ENCODE measurements at regions not wholly inside any gene's neighbourhood (a gene's known extent, or its start where the extent isn't known, plus 50 kb on each side); places are given as distances from the start of the nearest gene placed in this dataset.

DNA sequence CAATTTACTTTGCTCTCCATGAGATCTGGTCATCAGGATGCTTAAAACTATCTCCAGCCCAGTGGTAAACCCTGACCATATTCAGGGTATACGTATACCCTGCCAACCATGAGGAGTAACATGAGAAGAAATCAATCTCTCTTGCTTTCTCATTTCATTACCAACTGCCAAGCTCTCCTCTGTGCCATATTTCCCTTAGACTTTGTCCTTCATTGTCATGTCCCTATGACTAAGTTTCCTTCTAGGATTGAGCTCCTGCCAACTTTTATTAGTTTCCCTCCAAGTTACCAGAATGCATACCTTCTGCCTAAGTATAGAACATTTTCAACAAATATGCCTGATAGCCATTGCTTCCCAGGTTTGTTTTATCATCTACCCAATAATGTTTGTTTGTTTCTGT lies 1113.9 kb upstream of the B3GALT2 start:
- TF ChIP-seq, protein P1, sequence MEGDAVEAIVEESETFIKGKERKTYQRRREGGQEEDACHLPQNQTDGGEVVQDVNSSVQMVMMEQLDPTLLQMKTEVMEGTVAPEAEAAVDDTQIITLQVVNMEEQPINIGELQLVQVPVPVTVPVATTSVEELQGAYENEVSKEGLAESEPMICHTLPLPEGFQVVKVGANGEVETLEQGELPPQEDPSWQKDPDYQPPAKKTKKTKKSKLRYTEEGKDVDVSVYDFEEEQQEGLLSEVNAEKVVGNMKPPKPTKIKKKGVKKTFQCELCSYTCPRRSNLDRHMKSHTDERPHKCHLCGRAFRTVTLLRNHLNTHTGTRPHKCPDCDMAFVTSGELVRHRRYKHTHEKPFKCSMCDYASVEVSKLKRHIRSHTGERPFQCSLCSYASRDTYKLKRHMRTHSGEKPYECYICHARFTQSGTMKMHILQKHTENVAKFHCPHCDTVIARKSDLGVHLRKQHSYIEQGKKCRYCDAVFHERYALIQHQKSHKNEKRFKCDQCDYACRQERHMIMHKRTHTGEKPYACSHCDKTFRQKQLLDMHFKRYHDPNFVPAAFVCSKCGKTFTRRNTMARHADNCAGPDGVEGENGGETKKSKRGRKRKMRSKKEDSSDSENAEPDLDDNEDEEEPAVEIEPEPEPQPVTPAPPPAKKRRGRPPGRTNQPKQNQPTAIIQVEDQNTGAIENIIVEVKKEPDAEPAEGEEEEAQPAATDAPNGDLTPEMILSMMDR (IDR thresholded peaks at IDR 0.05; ENCODE audit: low read depth, low read length) = no peak

DNA sequence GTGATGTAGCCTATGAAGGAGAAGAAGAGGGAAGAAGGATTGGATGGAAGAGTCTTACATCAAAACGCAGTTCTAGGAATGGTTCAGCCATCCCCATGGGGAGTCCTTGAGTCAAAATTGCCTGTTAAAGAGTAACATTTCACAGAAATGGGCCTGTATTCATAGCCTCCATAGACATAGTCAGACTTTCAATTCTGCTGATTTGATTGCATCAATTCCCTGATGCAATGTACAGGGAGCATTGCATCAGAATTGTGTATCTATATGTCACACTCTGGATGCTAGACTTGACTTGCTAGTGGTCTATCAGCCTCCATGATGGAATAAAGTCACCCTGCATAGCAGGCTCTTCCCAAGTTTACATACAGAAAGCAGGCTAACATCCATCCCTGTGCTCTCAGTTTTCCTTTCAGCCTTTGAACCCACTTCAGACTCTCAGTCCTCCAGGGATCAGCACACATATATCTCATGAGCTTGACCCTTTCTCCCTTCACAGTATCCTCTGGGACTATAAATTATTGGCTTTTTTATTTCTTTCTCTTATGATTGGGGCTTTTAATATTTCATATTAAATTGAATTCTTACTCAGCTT lies 1111.7 kb upstream of the B3GALT2 start:
- TF ChIP-seq, protein P1 (IDR thresholded peaks at IDR 0.05; ENCODE audit: low read depth, low read length) = no peak
- DNase-seq (ENCODE audit: extremely low read depth, low read depth) = no peak

More for the DNA sequence above, 1113.9 kb upstream of the B3GALT2 start:
- DNase-seq (ENCODE audit: extremely low read depth, low read depth) = no peak

DNA sequence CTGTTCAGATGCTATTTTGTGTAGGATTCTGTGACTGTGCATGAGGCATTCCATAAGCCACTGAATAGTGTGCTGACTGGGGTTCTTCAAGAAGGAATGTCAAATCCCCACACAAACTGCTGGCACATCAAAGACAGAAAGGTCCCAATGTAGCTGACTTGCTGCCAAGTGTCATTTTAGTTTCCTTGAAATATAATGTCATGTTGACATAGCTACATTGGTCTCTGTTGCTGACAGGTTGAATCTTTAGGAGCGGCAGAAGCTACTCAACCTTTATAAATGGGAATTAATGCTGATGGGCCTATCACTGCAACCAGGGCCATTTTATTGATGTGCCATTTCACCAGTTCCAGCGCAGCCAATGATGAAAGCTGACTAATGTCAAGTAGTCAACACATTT lies 1110.7 kb upstream of the B3GALT2 start:
- TF ChIP-seq, protein P1 (IDR thresholded peaks at IDR 0.05; ENCODE audit: low read depth, low read length) = no peak
- DNase-seq (ENCODE audit: extremely low read depth, low read depth) = no peak

DNA sequence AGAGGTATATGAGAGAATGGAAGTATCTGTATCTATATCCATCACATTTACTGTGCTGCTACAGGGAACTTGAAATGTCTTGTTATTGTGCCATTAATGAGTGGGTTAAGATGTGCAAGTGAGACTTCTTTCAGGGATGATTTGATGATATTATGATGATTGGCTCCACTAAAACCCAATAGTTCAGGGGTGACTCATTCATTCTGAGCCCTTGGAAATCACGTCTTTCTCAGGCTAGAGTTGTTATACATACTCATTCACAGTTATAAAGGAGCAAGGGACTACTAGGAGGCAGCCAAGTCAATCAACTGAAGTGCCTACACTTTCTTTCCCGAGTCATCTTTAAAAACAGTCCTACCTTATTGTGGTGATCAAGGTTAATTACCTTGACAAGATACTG lies 1109.8 kb upstream of the B3GALT2 start:
- no peak for DNase-seq (ENCODE audit: extremely low read depth, low read depth)

DNA sequence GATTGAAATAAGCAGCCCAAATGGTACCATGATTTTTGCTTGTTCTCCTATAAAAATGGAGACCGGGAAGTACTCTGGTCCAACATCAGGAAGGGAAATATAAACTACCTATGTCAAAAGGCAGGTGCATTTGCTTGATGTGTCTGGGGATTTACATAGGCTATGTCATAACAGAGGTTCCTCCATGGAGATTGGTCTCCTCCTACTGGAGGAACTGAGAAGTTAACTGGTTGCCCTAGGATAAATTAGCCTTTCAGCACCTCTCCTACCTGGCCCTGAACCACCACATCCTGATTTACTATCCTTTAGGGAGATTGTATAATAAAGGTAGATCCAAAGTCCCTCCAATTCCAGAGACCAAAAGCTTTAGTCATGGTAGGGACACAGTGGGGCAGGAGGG lies 1109.3 kb upstream of the B3GALT2 start:
- DNase-seq (ENCODE audit: extremely low read depth, low read depth) = no peak
- TF ChIP-seq, protein P1 (IDR thresholded peaks at IDR 0.05; ENCODE audit: low read depth, low read length) = no peak

More for the DNA sequence above, 1109.8 kb upstream of the B3GALT2 start:
- TF ChIP-seq, protein P1 (IDR thresholded peaks at IDR 0.05; ENCODE audit: low read depth, low read length) = no peak

DNA sequence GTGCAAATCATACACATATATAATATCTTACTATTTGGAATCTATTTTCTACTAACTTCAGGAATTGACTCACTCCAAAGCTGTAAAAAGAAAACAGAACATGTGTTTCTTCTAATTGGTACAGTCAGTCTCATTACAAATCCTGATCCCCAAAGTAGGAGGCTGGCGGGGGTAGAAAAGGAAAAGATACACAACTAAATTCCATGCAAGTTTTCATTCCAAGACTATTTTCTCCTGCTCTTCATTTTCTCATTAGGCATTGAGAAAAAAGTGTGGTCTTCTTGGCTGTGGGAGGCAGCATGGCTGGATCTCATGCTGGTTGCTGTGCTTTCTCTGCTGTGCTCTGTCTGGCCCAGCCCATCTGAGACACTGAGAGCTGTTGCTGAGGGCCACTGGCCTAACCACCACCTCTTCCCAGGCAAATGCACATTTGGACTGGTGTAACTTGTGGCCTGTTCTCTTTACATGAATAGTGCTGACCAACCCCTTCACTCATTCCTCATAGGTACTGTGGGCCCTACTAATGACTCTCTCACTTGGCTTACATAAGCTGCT lies 1107.5 kb upstream of the B3GALT2 start:
- no peak for DNase-seq (ENCODE audit: extremely low read depth, low read depth)
- TF ChIP-seq, protein P1 (IDR thresholded peaks at IDR 0.05; ENCODE audit: low read depth, low read length) = no peak

DNA sequence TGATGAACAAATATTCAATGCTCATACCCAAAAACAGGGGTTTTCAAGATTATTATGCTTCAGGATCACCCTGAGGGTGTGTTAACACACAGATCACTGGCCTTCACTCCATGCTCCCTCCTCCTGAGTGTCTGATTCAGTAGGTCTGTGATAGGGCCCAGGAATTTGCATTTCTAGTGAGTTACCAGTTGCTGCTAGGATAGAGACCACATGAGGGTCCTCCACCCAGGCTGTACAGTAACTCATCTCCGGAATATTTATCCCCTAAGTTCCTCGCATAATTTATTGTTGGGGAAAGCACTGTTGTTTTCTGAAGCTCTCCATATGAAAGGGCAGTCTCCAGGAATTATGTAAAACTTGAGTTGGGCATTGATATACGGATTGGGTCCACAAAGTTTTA lies 1106.6 kb upstream of the B3GALT2 start:
- TF ChIP-seq, protein P1 (IDR thresholded peaks at IDR 0.05; ENCODE audit: low read depth, low read length) = no peak
- no peak for DNase-seq (ENCODE audit: extremely low read depth, low read depth)
